ENCODE measurements at regions not wholly inside any gene's neighbourhood (a gene's known extent, or its start where the extent isn't known, plus 50 kb on each side); places are given as distances from the start of the nearest gene placed in this dataset.

DNA sequence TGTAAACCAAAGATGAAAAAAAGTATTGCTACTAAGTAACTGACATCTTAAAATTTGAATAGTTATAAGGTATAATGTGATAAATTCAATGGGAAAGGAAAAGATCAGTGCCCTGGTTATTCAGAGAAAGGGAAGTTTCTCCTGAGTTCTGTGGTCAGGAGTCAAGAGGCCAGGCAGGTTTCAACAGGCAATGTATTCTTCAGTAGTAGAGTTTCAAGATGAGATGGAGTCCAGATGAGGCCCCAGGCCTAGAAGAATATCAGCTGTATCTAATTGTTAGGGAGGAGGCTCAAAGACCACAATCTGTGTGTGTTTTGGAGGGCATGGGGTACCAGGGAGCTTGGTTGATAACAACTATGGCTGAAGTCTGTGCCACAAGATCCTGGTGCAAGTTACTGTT, 101.4 kb upstream of the DLX6 start:
- ChIA-PET POLR2A (interaction anchor here (0.6 to 0.9 kb wide), 2 partner anchors 29 to 53 kb away, joined by 3 read pairs; no protein-coding TSS in a partner anchor), CTCF (ENCODE audit: unreplicated experiment) (no interaction called here)
- Histone ChIP-seq H3K4me2 (ENCODE audit: low read length) (no peak overlapping the region), H3K4me1 (ENCODE audit: insufficient read depth, low read length, poor library complexity, severe bottlenecking) (no peaks in the 10 kb centered on the region), H3K36me3 (ENCODE audit: insufficient read depth, low read length) (no peaks in the 10 kb centered on the region), H3K9me2 (ENCODE audit: insufficient read depth, low read length) (no peaks in the 10 kb centered on the region), H4K20me1 (ENCODE audit: insufficient read depth, low read length) (no peaks in the 10 kb centered on the region), H3K79me2 (ENCODE audit: insufficient read depth, low read depth, low read length) (no peaks in the 10 kb centered on the region), H3K27ac (ENCODE audit: low read depth, low read length, poor library complexity, severe bottlenecking) (no peak overlapping the region), H3K9me3 (ENCODE audit: low read length) (no peaks in the 10 kb centered on the region), H3K4me3 (ENCODE audit: low read depth, low read length, poor library complexity, severe bottlenecking) (no peak overlapping the region), H2AFZ (ENCODE audit: low read length) (no peak overlapping the region)
- intact Hi-C loops (cut with micrococcal nuclease; ENCODE audit: unreplicated experiment) = no loop called here
- no peak for DNase-seq (ENCODE audit: low spot score)
- TF ChIP-seq, protein P1, sequence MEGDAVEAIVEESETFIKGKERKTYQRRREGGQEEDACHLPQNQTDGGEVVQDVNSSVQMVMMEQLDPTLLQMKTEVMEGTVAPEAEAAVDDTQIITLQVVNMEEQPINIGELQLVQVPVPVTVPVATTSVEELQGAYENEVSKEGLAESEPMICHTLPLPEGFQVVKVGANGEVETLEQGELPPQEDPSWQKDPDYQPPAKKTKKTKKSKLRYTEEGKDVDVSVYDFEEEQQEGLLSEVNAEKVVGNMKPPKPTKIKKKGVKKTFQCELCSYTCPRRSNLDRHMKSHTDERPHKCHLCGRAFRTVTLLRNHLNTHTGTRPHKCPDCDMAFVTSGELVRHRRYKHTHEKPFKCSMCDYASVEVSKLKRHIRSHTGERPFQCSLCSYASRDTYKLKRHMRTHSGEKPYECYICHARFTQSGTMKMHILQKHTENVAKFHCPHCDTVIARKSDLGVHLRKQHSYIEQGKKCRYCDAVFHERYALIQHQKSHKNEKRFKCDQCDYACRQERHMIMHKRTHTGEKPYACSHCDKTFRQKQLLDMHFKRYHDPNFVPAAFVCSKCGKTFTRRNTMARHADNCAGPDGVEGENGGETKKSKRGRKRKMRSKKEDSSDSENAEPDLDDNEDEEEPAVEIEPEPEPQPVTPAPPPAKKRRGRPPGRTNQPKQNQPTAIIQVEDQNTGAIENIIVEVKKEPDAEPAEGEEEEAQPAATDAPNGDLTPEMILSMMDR (conservative IDR thresholded peaks at IDR 0.05; ENCODE audit: low read length) = no peak
- TF ChIP-seq EZH2phosphoT487 (IDR thresholded peaks at IDR 0.05; ENCODE audit: borderline replicate concordance, low read depth, low read length) = no peak
- no TSS peak for BruUV-seq (replicated peaks)

DNA sequence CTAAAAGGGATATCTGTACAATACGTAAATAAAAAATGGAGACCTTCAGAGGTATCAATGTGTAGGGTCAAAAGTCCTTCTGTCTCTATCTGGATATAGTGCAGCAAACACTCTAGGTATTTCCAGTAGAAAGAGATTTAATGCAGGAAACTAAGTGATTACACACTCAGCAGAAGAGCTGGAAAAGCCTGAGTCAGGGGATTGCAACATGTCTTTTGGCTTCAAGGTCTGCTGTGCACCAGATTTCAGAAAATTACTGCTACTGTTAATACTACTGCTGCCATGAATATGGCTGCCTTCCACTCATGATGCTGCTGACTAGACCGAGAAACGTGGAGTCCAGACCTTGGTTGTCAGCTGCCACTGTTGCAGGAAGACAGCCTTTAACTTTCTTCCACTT, 94.9 kb upstream of the DLX6 start:
- Histone ChIP-seq H3K4me3 (ENCODE audit: low read depth, low read length, poor library complexity, severe bottlenecking) (no peak overlapping the region), H2AFZ (ENCODE audit: low read length) (no peak overlapping the region), H4K20me1 (ENCODE audit: insufficient read depth, low read length) (no peaks in the 10 kb centered on the region), H3K36me3 (ENCODE audit: insufficient read depth, low read length) (no peaks in the 10 kb centered on the region), H3K9me3 (ENCODE audit: low read length) (no peaks in the 10 kb centered on the region), H3K9me2 (ENCODE audit: insufficient read depth, low read length) (no peaks in the 10 kb centered on the region), H3K4me2 (ENCODE audit: low read length) (no peak overlapping the region), H3K79me2 (ENCODE audit: insufficient read depth, low read depth, low read length) (no peaks in the 10 kb centered on the region), H3K4me1 (ENCODE audit: insufficient read depth, low read length, poor library complexity, severe bottlenecking) (no peaks in the 10 kb centered on the region), H3K27ac (ENCODE audit: low read depth, low read length, poor library complexity, severe bottlenecking) (no peak overlapping the region)
- no peak for TF ChIP-seq EZH2phosphoT487 (IDR thresholded peaks at IDR 0.05; ENCODE audit: borderline replicate concordance, low read depth, low read length)
- TF ChIP-seq, protein P1 (conservative IDR thresholded peaks at IDR 0.05; ENCODE audit: low read length) = no peak
- no TSS peak for BruUV-seq (replicated peaks)
- intact Hi-C loops (cut with micrococcal nuclease; ENCODE audit: unreplicated experiment) = no loop called here
- CTCF ChIA-PET (ENCODE audit: unreplicated experiment) = no interaction called here
- POLR2A ChIA-PET = no interaction called here
- DNase-seq (ENCODE audit: low spot score) = no peak

DNA sequence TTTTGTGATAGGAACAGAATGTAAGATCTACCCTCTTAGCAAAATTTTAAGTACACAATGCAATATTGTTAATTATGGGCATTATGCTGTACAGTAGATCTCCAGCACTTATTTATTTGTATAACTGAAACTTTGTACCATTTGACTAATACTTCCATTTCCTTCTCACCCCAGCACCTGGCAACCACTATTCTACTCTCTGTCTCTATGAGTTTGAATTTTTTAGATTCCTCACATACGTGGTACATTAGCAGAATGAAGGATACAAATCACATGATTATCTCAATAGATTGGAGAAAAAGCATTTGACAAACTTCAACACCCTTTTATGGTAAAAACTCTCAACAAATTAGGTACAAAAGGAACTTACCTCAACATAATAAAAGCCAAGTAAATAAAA, 90.3 kb upstream of the DLX6 start:
- no peak for TF ChIP-seq EZH2phosphoT487 (IDR thresholded peaks at IDR 0.05; ENCODE audit: borderline replicate concordance, low read depth, low read length)
- TF ChIP-seq, protein P1 (conservative IDR thresholded peaks at IDR 0.05; ENCODE audit: low read length) = no peak
- intact Hi-C loops (cut with micrococcal nuclease; ENCODE audit: unreplicated experiment) = no loop called here
- DNase-seq (ENCODE audit: low spot score) = no peak
- Histone ChIP-seq H3K79me2 (ENCODE audit: insufficient read depth, low read depth, low read length) (no peaks in the 10 kb centered on the region), H3K36me3 (ENCODE audit: insufficient read depth, low read length) (no peaks in the 10 kb centered on the region), H3K4me2 (ENCODE audit: low read length) (no peak overlapping the region), H3K27ac (ENCODE audit: low read depth, low read length, poor library complexity, severe bottlenecking) (no peak overlapping the region), H3K9me3 (ENCODE audit: low read length) (no peaks in the 10 kb centered on the region), H3K4me3 (ENCODE audit: low read depth, low read length, poor library complexity, severe bottlenecking) (no peak overlapping the region), H2AFZ (ENCODE audit: low read length) (no peak overlapping the region), H4K20me1 (ENCODE audit: insufficient read depth, low read length) (no peaks in the 10 kb centered on the region), H3K9me2 (ENCODE audit: insufficient read depth, low read length) (no peaks in the 10 kb centered on the region), H3K4me1 (ENCODE audit: insufficient read depth, low read length, poor library complexity, severe bottlenecking) (no peaks in the 10 kb centered on the region)
- ChIA-PET CTCF (ENCODE audit: unreplicated experiment) (no interaction called here), POLR2A (no interaction called here)
- no TSS peak for BruUV-seq (replicated peaks)
